ENCODE measurements at regions not wholly inside any gene's neighbourhood (a gene's known extent, or its start where the extent isn't known, plus 50 kb on each side); places are given as distances from the start of the nearest gene placed in this dataset.

GRCh38 chr10:31580646-31581045 is 261.6 kb downstream of the ZEB1 start:
- no peak for DNase-seq
